ENCODE measurements at regions not wholly inside any gene's neighbourhood (a gene's known extent, or its start where the extent isn't known, plus 50 kb on each side); places are given as distances from the start of the nearest gene placed in this dataset.

DNA sequence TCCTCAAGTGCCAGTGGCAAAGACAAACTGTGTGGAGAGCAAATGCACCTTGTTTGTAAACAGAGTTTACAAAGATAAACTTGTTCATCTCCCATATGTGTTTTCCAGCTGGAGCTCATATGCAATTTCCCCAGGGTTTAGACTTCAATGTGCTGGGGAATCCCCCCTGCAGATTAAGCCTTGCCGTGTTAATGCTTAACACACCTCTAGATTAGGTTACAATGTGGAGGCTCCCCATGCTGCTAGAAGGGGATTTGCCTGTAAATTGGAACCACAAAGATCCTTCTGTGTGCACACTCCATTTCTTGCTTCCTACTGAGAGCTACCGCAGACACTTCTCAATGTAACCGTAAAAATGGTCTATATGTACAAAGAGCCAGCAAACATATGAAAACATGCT is 263.1 kb downstream of the TBX18 start:
- peaks cover 27% of the 10 kb centered on the region for H3K9me3 ChIP-seq (ENCODE audit: low read length)
- no peaks in the 10 kb centered on the region for H3K79me2 ChIP-seq (ENCODE audit: insufficient read depth, low read length)
- no peak overlapping the region for H3K27ac ChIP-seq (ENCODE audit: extremely low read length, insufficient read depth, low read length)
- no peak for FAIRE-seq
- ChIA-PET POLR2A (no interaction called here), CTCF (ENCODE audit: low intra/inter-chr PET ratio, low total read pairs) (no interaction called here)
- H3K4me3 ChIP-seq (replicated peaks in 1 of 3; ENCODE audit: insufficient read depth in 1 of 3, low read depth in 2 of 3, low read length in 3 of 3): no peak overlapping the region
- no peak overlapping the region for H3K9ac ChIP-seq (ENCODE audit: insufficient read depth, low read depth, low read length)
- TF ChIP-seq ZNF839 (CRISPR knock-in tag; IDR thresholded peaks at IDR 0.05; ENCODE audit: borderline replicate concordance) (no peak), ZNF709 (CRISPR knock-in tag; IDR thresholded peaks at IDR 0.05) (no peak), SAP130 (CRISPR knock-in tag; IDR thresholded peaks at IDR 0.05; ENCODE audit: low read depth) (no peak), ZNF614 (CRISPR knock-in tag; IDR thresholded peaks at IDR 0.05; ENCODE audit: borderline replicate concordance) (no peak), ZNF841 (CRISPR knock-in tag; IDR thresholded peaks at IDR 0.05; ENCODE audit: borderline replicate concordance) (no peak), MYNN (CRISPR knock-in tag; IDR thresholded peaks at IDR 0.05; ENCODE audit: low read depth) (no peak), POGZ (CRISPR knock-in tag; IDR thresholded peaks at IDR 0.05) (no peak), HNF4G (IDR thresholded peaks at IDR 0.05; ENCODE audit: borderline replicate concordance, low read depth, low read length) (no peak), HNF4G (CRISPR knock-in tag; IDR thresholded peaks at IDR 0.05; ENCODE audit: borderline replicate concordance, low read depth) (no peak)
- TF ChIP-seq, protein P1, sequence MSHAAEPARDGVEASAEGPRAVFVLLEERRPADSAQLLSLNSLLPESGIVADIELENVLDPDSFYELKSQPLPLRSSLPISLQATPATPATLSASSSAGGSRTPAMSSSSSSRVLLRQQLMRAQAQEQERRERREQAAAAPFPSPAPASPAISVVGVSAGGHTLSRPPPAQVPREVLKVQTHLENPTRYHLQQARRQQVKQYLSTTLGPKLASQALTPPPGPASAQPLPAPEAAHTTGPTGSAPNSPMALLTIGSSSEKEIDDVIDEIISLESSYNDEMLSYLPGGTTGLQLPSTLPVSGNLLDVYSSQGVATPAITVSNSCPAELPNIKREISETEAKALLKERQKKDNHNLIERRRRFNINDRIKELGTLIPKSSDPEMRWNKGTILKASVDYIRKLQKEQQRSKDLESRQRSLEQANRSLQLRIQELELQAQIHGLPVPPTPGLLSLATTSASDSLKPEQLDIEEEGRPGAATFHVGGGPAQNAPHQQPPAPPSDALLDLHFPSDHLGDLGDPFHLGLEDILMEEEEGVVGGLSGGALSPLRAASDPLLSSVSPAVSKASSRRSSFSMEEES (CRISPR knock-in tag; IDR thresholded peaks at IDR 0.05): no peak
- no peak for ATAC-seq
- intact Hi-C loops (cut with micrococcal nuclease; ENCODE audit: unreplicated experiment): no loop called here
- H3K4me1 ChIP-seq (ENCODE audit: insufficient read depth, low read length): no peaks in the 10 kb centered on the region
- H4K20me1 ChIP-seq (ENCODE audit: insufficient read depth, low read length): no peaks in the 10 kb centered on the region
- in situ Hi-C loops (cut with HindIII; ENCODE audit: extremely low pct_ligation_motif_present, low pct_unique_long_range_greater_than_20kb): no loop called here
- H3K36me3 ChIP-seq (replicated peaks in 1 of 2; ENCODE audit: control insufficient read depth in 1 of 2, insufficient read depth in 2 of 2, low read length in 2 of 2): no peaks in the 10 kb centered on the region
- H3K4me2 ChIP-seq (ENCODE audit: low read depth, low read length): no peak overlapping the region
- BruUV-seq (replicated peaks): no TSS peak
- no peaks in the 10 kb centered on the region for H3K27me3 ChIP-seq (ENCODE audit: control insufficient read depth in 1 of 2, insufficient read depth in 2 of 2, low read length in 2 of 2)
- 63% methylated on average over 3 of the region's 3 CpGs for WGBS (ENCODE audit: low lambda C conversion rate)
- no peak for DNase-seq (ENCODE audit: low spot score)
- no peak overlapping the region for H2AFZ ChIP-seq (ENCODE audit: low read length)
